A549 (cell line): ENCODE measurements at regions not wholly inside any gene's neighbourhood (a gene's known extent, or its start where the extent isn't known, plus 50 kb on each side); places are given as distances from the start of the nearest gene placed in this dataset.

Experiments used
- ATAC-seq, 2 experiments: fragments of 200-7000 bp in 1 of 2; fragments of >200 bp in 1 of 2; cut with Nextera tagmentation in 1 of 2; cut with Tn5 transposase in 1 of 2; 3 replicates each; pipeline versions ENCODE4 v1.8.0 to v1.9.1; 2018 to 2020; ENCODE audit warnings: mild to moderate bottlenecking in 1 of 2, moderate library complexity in 1 of 2
- CTCF ChIA-PET: fragments of 300-600 bp; sonication (Branson Sonifier 250); formaldehyde crosslinking; extraction: SDS; loops from one replicate; lab custom pipeline; 2021; ENCODE audit warnings: antibody characterized with exemption, inconsistent platforms; lab: Yijun Ruan, JAX
- POLR2A ChIA-PET: fragments of 350-600 bp; formaldehyde crosslinking; extraction: SDS; loops from one replicate; lab custom pipeline; 2021; ENCODE audit warnings: antibody characterized with exemption, inconsistent platforms; lab: Yijun Ruan, JAX
- DNase-seq, 2 experiments: peaks; one replicate each; pipeline versions ENCODE4 v3.0.0 to v3.0.0-alpha.2; 2011 to 2016; ENCODE audit warnings: low read depth in 1 of 2, low spot score in 1 of 2
- FAIRE-seq: peaks from 2 replicates; lab custom pipeline; 2011; peaks lifted over from hg19 to GRCh38; lab: Jason Lieb, UNC
- H3K27ac ChIP-seq, 2 experiments: fragments of >200 bp; sonication (Bioruptor Twin); formaldehyde crosslinking; 3 replicates each; pipeline ENCODE4 v1.5.1; 2016 to 2017
- H3K4me1 ChIP-seq: fragments of >200 bp; sonication (Bioruptor Twin); formaldehyde crosslinking; 3 replicates; pipeline ENCODE4 v1.6.1; 2016
- H3K4me2 ChIP-seq: fragments of >200 bp; sonication (Bioruptor Twin); formaldehyde crosslinking; 3 replicates; pipeline ENCODE4 v1.6.1; 2016
- H3K4me3 ChIP-seq: fragments of >200 bp; sonication (Bioruptor Twin); formaldehyde crosslinking; 3 replicates; pipeline ENCODE4 v1.5.1; 2016
- H3K9me3 ChIP-seq: fragments of >200 bp; sonication (Bioruptor Twin); formaldehyde crosslinking; 3 replicates; pipeline ENCODE4 v1.6.1; 2016
- CBX2 ChIP-seq: fragments of 200-600 bp; sonication (generic); IDR thresholded peaks from 2 replicates; pipeline ENCODE4 v1.6.1; 2016; ENCODE audit warnings: low read depth, mild to moderate bottlenecking, borderline replicate concordance
- CEBPB ChIP-seq, 2 experiments: fragments of >200 bp in 1 of 2; sonication (Bioruptor Twin) in 1 of 2; formaldehyde crosslinking in 1 of 2; IDR thresholded peaks; 2 replicates each; pipeline ENCODE4 v1.6.1; 2012 to 2016
- EHMT2 ChIP-seq: fragments of 200-600 bp; sonication (generic); IDR thresholded peaks from 2 replicates; pipeline ENCODE4 v1.6.1; 2016; ENCODE audit warnings: antibody characterized with exemption, low read depth, mild to moderate bottlenecking, moderate library complexity
- EP300 ChIP-seq, 2 experiments: fragments of >200 bp; sonication (Bioruptor Twin); formaldehyde crosslinking; IDR thresholded peaks; 2 replicates in 1 of 2; 3 replicates in 1 of 2; pipeline ENCODE4 v1.6.1; 2016 to 2017
- FOSB ChIP-seq: fragments of 250-450 bp; sonication (Bioruptor Pico); IDR thresholded peaks from 2 replicates; pipeline ENCODE4 v1.5.0; 2020; ENCODE audit warnings: mild to moderate bottlenecking, moderate library complexity
- FOSL2 ChIP-seq, 2 experiments: fragments of 450-650 bp in 1 of 2; fragments of >200 bp in 1 of 2; sonication (Bioruptor Twin) in 1 of 2; formaldehyde crosslinking; IDR thresholded peaks; 2 replicates each; pipeline versions ENCODE4 v1.5.0 to v1.6.1; 2016 to 2020; ENCODE audit warnings: mild to moderate bottlenecking in 1 of 2, moderate library complexity in 1 of 2
- FOXS1 ChIP-seq: fragments of 250-450 bp; sonication (Bioruptor Pico); IDR thresholded peaks from 2 replicates; pipeline ENCODE4 v1.5.0; 2020; ENCODE audit warnings: mild to moderate bottlenecking, moderate library complexity
- GATA3 ChIP-seq: IDR thresholded peaks from 2 replicates; pipeline ENCODE4 v1.6.1; 2012; ENCODE audit warnings: borderline replicate concordance
- HDAC2 ChIP-seq: fragments of 200-600 bp; sonication (generic); IDR thresholded peaks from 2 replicates; pipeline ENCODE4 v1.6.1; 2016
- HOXA7 ChIP-seq: fragments of 250-450 bp; sonication (Bioruptor Pico); IDR thresholded peaks from 2 replicates; pipeline ENCODE4 v1.5.0; 2020; ENCODE audit warnings: mild to moderate bottlenecking, moderate library complexity
- MYC ChIP-seq: IDR thresholded peaks from 2 replicates; pipeline ENCODE4 v1.6.1; 2012; ENCODE audit warnings: mild to moderate bottlenecking, inconsistent platforms, low read length, improper control_type of control experiment, borderline replicate concordance
- POLR2AphosphoS2 ChIP-seq: conservative IDR thresholded peaks from 2 replicates; pipeline ENCODE4 v1.6.1; 2012; ENCODE audit warnings: low read length, improper control_type of control experiment, inconsistent platforms
- RAD21 ChIP-seq, 2 experiments: fragments of >200 bp in 1 of 2; sonication (Bioruptor Twin) in 1 of 2; formaldehyde crosslinking in 1 of 2; IDR thresholded peaks in 1 of 2; conservative IDR thresholded peaks in 1 of 2; 2 replicates in 1 of 2; 3 replicates in 1 of 2; pipeline ENCODE4 v1.6.1; 2012 to 2018; ENCODE audit warnings: inconsistent platforms in 1 of 2
- RNF2 ChIP-seq: fragments of 200-600 bp; sonication (generic); IDR thresholded peaks from 2 replicates; pipeline ENCODE4 v1.6.1; 2016; ENCODE audit warnings: low read depth, mild to moderate bottlenecking, antibody characterized with exemption, moderate library complexity, borderline replicate concordance
- SMC3 ChIP-seq: fragments of >200 bp; sonication (Bioruptor Twin); formaldehyde crosslinking; IDR thresholded peaks from 3 replicates; pipeline ENCODE4 v1.6.1; 2018; ENCODE audit warnings: inconsistent platforms
- TP53 ChIP-seq: fragments of 250-450 bp; sonication (Bioruptor Pico); IDR thresholded peaks from 2 replicates; pipeline ENCODE4 v1.5.0; 2021; ENCODE audit warnings: mild to moderate bottlenecking, moderate library complexity
- WGBS: methylation state at CpG from one replicate; pipeline ENCODE4 v1.1.6; 2017; ENCODE audit errors: missing lambda C conversion rate; 5-methylcytosine and 5-hydroxymethylcytosine counted together
- TF ChIP-seq, protein P1 (sequence below): fragments of 250-450 bp; sonication (Bioruptor Pico); IDR thresholded peaks from 2 replicates; pipeline ENCODE4 v1.5.0; 2020; ENCODE audit warnings: low read depth, mild to moderate bottlenecking, moderate library complexity
- TF ChIP-seq, protein P2 (sequence below): fragments of 450-650 bp; IDR thresholded peaks from 2 replicates; pipeline ENCODE4 v1.6.1; 2014; ENCODE audit warnings: antibody characterized with exemption
- TF ChIP-seq, protein P3 (sequence below): fragments of >200 bp; sonication (Bioruptor Twin); formaldehyde crosslinking; IDR thresholded peaks from 3 replicates; pipeline ENCODE4 v1.6.1; 2016
- TF ChIP-seq, protein P4 (sequence below): fragments of 250-450 bp; sonication (Bioruptor Pico); IDR thresholded peaks from 2 replicates; pipeline ENCODE4 v1.5.0; 2021; ENCODE audit warnings: mild to moderate bottlenecking, moderate library complexity, borderline replicate concordance

DNA sequence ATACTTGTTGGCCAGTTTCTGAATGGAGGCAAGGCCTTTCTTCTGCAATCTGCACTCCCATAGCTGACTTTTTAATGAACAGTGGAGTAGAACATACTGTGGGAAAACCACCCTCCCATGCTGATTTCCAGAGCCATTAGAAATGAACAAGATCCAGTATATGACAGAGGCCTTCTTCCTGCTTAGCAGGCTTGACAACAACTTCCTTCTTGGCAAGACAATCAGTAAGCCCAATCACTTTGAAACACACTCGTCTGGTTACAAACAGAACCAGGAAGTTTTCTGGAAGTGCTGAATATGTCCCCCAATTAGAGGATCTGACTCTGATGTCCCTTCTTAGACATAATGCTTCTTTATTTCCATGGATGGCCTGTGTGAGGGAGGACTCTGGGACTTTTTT is 103.4 kb downstream of the SAMD9 start:
- no peak for FAIRE-seq
- Histone ChIP-seq H3K27ac (no peak overlapping the region), H3K4me2 (no peak overlapping the region), H3K4me1 (no peaks in the 10 kb centered on the region), H3K4me3 (no peak overlapping the region), H3K9me3 (no peaks in the 10 kb centered on the region)
- WGBS: 67% methylated on average over 1 of the region's 1 CpG
- ATAC-seq: no peak
- POLR2A ChIA-PET: no interaction called here
- no peak for TF ChIP-seq EP300 (IDR thresholded peaks at IDR 0.05)
- no peak for DNase-seq
- CTCF ChIA-PET: no interaction called here

DNA sequence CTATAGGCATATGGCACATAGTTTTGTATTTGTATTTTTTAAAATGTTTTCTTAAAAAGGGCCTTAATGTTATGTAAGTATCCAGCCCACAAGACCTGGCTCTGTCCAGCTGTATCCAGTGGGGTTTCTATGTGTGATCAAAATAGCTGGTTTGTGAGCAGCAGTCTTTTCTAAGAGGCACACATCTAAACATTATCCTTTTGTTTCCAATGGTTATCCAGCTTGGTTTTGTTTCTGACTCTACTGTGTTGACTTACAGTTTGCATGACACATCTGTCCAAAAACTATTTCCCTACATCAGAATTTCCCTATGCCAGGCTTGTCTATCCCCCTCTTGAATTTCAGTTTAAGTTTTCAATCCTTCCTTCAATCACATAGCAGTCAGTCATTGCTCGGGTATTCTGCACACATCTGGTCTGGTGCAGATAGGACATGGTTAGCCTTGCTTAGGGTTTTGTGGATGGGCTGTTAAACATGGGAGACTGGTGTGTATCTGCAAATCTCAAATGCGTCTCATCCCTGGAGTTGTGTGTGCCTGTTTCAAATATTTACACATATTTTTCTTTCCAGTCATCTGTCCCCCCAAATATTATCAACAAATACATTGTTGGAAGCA is 104.2 kb downstream of the SAMD9 start:
- Histone ChIP-seq H3K9me3 (no peaks in the 10 kb centered on the region), H3K27ac (no peak overlapping the region)
- POLR2A ChIA-PET: no interaction called here
- TF ChIP-seq FOXS1 (CRISPR knock-in tag) (no peak), POLR2AphosphoS2 (no peak), FOSB (CRISPR knock-in tag) (no peak), EP300 (IDR thresholded peaks at IDR 0.05) (no peak), MYC (no peak), RNF2 (no peak), GATA3 (no peak), SMC3 (no peak), HOXA7 (CRISPR knock-in tag) (no peak), CBX2 (no peak), FOSL2 (IDR thresholded peaks at IDR 0.05) (no peak), FOSL2 (CRISPR knock-in tag; IDR thresholded peaks at IDR 0.05) (no peak), EHMT2 (no peak), HDAC2 (no peak), TP53 (CRISPR knock-in tag) (no peak), RAD21 (conservative IDR thresholded peaks at IDR 0.05 in 1 of 2, IDR thresholded peaks at IDR 0.05 in 1 of 2) (no peak), CEBPB (IDR thresholded peaks at IDR 0.05) (no peak)
- TF ChIP-seq, protein P1, sequence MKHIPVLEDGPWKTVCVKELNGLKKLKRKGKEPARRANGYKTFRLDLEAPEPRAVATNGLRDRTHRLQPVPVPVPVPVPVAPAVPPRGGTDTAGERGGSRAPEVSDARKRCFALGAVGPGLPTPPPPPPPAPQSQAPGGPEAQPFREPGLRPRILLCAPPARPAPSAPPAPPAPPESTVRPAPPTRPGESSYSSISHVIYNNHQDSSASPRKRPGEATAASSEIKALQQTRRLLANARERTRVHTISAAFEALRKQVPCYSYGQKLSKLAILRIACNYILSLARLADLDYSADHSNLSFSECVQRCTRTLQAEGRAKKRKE (CRISPR knock-in tag): no peak
- TF ChIP-seq, protein P2, sequence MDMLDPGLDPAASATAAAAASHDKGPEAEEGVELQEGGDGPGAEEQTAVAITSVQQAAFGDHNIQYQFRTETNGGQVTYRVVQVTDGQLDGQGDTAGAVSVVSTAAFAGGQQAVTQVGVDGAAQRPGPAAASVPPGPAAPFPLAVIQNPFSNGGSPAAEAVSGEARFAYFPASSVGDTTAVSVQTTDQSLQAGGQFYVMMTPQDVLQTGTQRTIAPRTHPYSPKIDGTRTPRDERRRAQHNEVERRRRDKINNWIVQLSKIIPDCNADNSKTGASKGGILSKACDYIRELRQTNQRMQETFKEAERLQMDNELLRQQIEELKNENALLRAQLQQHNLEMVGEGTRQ: no peak
- TF ChIP-seq, protein P3, sequence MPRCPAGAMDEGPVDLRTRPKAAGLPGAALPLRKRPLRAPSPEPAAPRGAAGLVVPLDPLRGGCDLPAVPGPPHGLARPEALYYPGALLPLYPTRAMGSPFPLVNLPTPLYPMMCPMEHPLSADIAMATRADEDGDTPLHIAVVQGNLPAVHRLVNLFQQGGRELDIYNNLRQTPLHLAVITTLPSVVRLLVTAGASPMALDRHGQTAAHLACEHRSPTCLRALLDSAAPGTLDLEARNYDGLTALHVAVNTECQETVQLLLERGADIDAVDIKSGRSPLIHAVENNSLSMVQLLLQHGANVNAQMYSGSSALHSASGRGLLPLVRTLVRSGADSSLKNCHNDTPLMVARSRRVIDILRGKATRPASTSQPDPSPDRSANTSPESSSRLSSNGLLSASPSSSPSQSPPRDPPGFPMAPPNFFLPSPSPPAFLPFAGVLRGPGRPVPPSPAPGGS: no peak
- TF ChIP-seq, protein P4, sequence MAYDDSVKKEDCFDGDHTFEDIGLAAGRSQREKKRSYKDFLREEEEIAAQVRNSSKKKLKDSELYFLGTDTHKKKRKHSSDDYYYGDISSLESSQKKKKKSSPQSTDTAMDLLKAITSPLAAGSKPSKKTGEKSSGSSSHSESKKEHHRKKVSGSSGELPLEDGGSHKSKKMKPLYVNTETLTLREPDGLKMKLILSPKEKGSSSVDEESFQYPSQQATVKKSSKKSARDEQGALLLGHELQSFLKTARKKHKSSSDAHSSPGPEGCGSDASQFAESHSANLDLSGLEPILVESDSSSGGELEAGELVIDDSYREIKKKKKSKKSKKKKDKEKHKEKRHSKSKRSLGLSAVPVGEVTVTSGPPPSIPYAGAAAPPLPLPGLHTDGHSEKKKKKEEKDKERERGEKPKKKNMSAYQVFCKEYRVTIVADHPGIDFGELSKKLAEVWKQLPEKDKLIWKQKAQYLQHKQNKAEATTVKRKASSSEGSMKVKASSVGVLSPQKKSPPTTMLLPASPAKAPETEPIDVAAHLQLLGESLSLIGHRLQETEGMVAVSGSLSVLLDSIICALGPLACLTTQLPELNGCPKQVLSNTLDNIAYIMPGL: no peak
- TF ChIP-seq, all 56 proteins: peak for 0
- DNase-seq (no peak), FAIRE-seq (no peak), ATAC-seq (no peak)
- Histone ChIP-seq H3K4me2 (no peak overlapping the region), H3K4me3 (no peak overlapping the region), H3K4me1 (no peaks in the 10 kb centered on the region)
- 56% methylated on average over 2 of the region's 2 CpGs for WGBS
- CTCF ChIA-PET: no interaction called here
